COLO829 (cell line): ENCODE measurements at regions not wholly inside any gene's neighbourhood (a gene's known extent, or its start where the extent isn't known, plus 50 kb on each side); places are given as distances from the start of the nearest gene placed in this dataset.

Experiments
- DNase-seq: peaks from one replicate; pipeline ENCODE4 v3.0.0; 2012; ENCODE audit warnings: low spot score

DNA sequence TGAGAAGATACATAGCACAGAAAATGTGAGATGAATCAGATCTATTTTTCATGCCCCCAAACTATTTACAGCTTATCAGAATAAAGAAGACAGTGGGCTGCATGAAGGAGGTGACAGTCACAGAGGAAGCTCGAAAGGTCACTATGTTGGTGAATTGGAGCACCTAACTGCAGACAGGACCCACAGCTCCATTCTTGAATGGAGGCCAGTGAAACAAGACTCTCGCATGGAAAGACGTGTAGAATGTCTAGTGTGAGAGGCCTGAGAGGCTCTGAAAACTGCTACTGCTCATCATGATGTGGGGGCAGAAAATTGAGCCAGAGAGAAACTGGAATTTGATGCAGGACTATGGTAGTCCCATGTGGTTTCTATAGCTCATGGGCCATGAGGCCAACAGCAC lies 60.3 kb upstream of the CCDC190 start:
- DNase-seq = no peak

DNA sequence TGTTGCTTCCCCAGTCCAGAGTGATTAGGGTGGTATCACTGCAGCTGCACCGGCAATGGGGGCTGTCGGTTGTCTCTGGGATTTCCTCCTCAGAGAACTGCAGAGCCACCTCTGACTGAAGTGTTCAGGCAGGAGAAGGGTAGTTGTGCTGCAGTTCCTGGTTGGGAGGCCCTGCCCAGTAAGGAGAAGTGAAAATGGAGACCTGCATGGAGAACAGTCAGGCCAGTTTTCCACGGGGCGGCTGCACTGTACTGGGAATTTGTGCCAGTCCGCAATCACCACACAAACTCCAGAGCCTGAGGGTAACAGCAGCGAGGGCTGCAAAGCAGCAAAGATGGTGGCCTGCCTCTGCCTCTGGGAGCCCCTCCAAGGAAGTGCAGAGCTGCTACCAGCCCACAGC lies 58.1 kb upstream of the CCDC190 start:
- DNase-seq = no peak

DNA sequence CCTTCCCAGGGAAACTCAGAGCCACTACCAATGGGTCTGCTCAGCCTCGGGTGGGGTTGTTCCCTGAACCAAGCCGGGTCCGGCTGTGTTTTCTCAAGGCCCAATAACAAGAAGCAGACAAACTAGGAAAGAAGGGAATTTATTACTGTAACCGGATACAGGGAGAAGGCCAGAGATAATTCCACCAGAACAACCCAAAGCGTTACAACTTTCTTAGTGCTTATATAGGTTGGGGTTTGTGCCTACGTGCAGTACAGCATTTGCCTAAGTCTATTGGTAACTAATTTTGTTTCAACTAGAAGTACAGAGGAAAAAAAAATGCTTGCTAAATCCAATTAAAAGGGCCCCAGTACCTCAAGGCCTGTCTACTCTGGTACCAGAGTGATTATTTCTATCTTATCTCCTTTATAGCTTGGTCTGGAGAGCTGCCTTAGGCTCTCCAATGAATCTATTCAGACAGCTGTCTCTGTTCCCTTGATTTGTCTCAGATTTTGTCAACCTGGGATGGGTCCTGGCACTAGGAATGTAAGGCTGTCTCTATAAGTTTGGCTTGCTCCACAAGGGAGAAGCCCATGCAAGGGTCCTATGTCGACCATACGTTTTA lies 57.3 kb upstream of the CCDC190 start:
- DNase-seq = no peak

DNA sequence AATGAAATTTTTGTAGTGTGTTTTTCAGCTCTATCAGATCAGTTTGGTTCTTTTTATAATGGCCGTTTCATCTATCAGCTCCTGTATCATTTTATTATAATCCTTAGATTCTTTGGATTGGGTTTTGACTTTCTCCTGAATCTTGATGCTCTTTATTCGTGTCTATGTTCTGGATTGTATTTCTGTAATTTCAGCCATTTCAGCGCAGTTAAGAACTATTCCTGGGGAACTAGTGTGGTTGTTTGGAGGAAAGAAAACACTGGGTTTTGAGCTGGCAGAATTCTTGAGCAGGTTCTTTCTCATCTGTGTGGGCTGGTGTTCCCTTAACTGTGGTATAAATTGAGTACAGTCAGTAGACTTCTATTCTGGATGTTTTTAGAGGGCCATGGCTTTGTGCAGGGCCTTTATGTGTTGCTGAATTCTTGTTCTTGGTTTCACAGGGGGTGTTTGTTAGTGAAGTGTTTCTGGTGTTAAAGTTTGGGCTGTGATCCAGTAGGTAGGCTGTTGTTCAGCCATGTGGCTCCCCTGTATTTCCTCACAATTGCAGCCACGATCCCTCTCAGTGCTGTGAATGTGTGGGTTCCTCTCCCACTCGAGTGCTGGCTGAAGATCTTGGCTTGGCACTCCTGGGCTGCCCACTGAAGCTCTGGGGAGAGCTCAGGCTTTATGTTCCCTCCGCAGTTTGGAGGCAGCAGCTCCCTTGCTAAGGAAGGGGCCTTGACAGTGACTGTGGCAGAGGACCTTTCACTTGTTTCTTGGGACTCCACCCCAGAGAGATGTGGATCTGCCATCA lies 56.0 kb upstream of the CCDC190 start:
- DNase-seq = no peak

DNA sequence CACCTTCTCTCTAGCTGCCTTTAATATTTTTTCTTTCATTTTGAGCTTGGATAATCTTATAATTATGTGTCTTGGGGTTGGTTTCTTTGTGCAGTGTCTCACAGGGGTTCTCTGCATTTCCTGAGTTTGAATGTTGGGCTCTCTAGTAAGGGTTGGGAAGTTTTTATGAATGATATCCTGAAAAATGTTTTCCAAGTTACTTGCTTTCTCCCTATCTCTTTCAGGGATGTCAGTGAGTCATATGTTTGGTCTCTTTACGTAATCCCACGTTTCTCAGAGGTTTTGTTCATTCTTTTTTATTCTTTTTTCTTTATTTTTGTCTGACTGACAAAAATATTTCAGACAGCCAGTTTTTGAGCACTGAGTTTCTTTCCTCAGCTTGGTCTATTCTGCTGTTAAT lies 55.4 kb upstream of the CCDC190 start:
- DNase-seq = no peak

DNA sequence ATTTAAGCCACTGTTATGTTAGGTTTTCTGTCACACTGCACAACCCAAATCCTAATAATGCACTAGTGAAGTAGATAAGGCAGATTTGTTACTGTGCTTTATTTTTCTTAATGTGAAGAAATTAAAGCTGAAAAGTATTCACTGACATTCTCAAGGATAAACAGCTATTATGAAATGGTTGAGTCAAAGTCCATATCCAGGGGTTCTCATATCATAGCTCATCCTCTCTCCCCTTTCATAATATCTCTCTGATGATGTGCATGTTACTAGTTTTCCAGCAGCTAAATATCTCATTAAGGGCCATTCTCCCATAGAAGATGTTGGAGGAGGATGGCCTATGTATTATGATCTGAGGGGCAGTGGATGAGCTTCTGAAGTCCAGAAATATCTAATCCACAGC lies 53.6 kb upstream of the CCDC190 start:
- DNase-seq = no peak

DNA sequence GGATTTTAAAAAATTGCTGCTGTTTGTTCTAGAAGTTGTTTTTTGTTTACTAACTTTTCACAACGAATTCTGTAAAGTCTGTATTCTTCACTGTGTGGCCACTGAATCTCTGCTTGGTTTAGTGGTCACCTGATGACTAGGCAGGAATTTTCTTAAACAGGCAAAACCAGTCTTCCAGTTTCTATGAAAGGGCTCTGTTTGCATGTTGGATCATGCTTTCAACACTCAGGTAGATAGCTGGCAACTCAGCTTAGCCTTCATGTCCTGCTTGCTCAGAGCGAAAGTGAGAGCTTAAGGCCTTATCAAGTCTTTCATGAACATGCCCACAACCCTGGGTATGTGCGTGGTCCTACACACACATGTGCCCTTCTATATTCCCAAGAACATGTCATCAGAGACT lies 52.4 kb upstream of the CCDC190 start:
- DNase-seq = no peak

DNA sequence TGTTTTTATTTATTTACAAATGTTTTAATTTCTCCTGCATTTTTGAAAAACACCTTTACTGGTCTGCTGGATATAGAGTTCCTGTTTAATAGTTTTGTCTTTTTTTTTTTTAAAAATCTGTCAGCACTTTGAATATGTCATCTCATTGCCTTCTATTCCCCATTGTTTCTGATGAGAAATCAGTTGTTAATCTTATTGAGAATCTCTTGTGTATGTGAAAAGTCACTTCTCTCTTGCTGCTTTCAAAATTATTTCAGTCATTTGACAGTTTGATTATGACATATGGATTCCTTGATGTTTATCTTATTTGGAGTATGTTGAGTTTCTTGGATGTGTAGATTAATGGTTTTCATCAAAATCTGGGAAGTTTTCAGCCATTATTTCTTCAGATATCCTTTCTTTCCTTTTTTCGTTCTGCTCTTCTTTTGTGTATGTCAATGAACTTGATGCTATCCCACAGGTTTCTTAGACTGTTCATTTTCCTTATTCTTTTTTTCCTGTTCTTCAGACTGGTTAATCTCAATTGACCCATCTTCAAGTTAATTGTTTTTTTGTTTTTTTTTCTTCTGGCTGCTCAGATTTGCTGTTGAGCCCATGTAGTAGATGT lies 51.2 kb upstream of the CCDC190 start:
- no peak for DNase-seq
